Astrocyte of the hippocampus (primary cell): ENCODE measurements at regions not wholly inside any gene's neighbourhood (a gene's known extent, or its start where the extent isn't known, plus 50 kb on each side); places are given as distances from the start of the nearest gene placed in this dataset.

Source experiments
- DNase-seq: peaks from one replicate; pipeline ENCODE4 v3.0.0; 2011; ENCODE audit warnings: low read depth, low spot score

DNA sequence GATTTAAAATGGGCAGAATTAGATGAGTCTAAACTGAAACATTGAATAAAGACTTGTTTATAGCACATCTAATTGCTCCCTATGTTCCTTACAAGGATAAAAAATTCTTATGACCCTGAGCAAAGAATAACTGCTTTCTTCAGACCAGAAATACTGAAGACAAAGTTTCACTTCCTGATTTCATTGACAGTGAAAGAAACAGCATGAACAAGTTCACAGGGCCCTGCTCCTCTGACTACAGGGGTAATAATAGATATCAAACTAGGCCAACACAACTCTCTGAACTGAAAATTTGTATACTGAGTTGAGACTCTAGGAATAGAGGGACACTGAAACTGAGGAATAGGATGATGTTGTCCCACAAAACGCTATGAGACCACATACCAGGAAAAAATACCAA, 1383.3 kb upstream of the CDH2 start:
- DNase-seq = no peak

DNA sequence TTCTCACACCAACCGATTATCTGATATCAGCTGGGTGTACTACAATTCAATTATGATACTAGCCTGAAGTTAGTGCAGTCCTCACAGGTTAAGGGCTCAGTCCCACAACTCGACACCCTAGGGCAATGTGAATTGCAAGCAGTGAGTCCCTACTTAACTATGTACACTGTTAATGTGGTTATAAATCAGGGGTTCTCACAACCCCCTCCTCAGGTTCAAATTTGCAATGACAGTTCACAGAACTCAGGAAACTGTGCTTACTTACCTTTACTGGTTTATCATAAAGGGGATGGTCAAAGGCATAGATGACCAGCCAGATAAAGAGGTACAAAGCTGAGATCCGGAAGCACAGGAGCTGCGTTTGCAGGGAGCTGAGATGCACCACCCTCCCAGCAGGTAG, 1379.1 kb upstream of the CDH2 start:
- DNase-seq = no peak

DNA sequence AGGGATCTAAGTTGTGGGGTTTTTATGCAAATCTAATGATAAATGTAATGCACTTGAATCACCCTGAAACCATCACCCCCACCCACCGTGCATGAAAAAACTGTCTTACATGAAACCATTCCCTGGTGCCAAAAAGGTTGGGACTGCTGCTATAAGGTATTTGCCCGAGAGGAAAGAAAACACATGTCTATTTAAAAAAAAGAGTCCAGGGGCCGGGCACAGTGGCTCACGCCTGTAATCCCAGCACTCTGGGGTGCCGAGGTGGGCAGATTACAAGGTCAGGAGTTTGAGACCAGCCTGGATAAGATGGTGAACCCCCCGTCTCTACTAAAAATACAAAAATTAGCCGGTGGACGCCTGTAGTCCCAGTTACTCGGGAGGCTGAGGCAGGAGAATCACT, 1372.8 kb upstream of the CDH2 start:
- DNase-seq = no peak

DNA sequence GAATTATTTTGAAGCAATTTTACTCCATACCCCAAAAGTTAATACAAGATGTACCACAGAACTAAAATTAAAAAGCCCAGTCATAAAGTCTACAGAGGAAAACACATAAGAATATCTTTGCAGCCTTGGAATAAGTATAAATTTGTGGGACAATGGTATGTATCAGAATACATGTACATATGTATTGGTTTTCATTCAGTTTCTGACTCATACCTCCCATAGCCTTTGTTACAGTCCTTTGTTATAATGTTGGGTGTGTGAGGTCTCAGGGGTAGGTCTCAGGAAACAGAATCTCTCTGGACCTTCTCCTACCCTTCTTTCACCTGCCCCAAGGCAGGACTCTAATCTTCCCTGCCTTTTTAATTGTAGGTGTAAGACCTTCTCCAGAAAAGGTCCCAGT, 1370.7 kb upstream of the CDH2 start:
- DNase-seq = no peak

DNA sequence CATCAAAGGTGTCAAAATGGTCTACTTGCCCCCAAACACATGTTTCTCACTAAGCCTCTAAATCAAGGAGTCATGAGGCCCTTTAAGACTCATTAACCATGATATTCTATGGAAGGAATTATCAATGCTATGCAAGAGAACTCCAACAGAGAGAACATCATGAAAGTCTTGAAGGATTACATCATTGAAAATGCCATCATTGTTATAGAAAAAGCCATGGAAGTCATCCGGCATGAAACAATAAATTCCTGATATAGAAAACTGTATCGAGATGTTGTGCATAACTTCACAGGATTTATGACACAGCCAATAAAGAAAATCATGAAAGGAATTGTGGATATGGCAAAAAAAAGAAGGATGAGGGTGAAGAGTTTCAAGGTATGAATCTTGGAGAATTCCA, 1363.6 kb upstream of the CDH2 start:
- DNase-seq = no peak

DNA sequence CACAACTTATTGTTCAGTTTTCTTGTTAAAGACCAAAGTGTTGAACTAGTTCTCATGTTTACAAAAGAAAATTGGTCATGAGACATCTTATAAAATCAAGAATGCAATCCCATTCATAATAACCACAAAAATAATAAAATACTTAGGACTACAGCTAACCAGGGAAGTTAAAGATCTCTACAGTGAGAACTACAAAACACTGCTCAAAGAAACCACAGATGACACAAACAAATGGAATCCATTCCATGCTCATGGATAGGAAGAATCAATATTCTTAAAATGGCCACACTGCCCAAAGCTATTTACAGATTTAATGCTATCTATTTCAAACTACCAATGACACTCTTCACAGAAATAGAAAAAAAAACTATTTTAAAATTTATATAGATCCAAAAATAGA, 1354.8 kb upstream of the CDH2 start:
- DNase-seq = peak; percentile 4

DNA sequence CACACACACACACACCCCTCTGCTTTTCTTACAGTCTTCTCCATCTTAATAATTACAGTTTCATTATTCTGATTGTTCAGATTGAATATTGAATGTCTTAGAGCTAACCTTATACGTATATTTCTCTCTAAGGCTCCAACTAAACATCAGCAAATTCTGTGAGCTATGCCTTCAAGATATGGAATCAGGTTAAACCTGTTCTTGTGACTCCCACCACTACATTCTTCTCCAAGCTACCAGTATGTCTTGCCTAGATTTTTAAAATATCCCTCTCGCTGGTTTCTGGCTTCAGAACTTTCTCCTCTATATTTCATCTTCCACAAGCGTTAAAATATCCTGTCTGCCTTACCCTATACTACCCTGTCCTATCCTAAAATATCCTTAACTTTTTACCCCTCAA, 1346.4 kb upstream of the CDH2 start:
- DNase-seq = no peak

DNA sequence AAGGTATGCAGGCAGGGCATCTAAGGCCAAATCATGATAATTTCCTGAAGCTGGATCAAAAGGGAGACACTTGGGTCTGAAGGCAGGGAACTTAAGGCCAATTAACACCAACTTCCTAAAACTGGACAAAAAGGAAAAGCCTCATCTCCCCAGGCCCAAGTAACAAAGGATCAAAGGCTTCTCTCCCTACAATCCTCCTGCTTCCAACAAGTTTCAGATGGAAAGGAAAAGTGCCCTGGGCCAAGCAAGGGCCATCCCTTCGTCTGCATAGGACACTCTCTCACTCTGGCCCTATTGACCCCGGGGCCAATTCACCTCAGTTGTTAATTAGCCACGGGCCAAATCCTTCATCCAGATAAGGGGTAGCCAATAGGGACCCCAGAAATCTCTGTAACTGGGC, 1335.8 kb upstream of the CDH2 start:
- DNase-seq = no peak

DNA sequence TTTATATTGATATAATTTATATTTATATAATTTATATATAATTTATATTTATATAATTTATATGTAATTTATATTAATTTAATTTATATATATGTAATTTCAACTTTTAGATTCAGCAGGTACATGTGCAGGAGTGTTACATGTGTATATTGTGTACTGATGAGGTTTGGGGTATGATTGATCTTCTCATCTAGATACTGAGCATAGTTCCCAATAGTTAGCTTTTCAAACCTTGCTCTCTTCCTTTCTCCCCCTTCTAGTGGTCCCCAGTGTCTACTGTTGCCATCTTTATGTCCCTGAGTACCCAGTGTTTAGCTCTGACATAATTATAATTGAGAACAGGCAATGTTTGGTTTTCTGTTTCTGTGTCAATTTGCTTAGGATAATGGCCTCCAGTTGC, 1335.3 kb upstream of the CDH2 start:
- no peak for DNase-seq

DNA sequence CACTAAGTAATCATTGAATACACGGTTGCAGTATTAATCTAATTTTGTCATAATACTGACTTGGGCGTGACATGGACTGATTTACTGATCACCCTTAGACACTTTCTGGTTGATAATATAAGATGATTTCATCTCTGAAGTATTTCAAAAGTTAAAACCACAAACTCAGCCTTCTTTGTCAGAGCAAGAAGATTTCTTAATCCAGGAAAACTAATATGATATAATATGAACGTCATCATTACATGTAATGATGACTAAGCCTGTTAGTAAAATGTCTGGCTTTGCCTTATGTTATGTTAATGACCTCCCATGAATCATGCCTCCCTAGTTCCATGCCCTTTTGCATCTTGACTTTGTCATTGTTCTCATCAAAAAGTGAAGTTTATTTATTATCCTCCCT, 1325.0 kb upstream of the CDH2 start:
- peak; percentile 53 for DNase-seq

DNA sequence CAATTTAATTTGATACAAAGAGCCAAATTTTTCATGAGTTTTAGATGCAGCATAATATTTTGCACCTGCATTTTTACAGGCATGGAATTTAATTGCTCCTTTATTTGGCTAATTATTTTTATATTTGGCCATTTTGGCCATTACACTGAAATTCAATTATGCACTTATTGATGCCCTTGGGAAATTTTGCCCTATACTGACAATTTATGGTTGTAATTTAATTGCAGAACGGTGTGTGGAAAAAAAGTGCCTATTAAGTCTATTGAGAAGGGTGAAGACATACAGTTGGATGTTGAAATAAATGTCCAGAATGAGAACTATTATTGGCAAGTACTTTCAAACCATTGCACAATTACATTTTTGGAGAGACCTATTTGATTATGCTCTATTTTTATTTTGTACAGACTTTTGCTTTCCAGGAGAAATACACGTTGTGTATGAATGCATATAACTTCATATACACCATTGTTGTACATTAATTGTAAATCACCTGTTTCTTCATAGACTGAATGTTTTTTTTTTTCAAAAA, 1319.3 kb upstream of the CDH2 start:
- no peak for DNase-seq

DNA sequence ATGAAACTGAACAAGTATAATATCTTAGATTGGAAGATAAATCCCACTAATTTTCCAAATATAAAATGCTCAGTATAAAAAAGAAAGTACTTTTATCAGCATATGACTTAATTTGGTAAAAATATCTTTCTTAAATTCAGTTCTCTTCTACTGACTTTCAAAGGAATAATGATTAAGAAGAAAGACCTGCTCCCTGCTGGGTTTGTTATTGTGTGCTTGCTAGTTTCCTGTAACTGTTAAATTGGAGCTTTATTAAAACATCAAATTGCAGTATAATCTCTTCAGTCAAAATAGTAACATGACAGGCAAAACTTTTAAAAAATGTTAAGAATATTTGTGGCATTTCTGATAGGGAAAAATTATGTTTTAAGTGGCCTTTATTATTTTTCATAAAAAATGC, 1317.4 kb upstream of the CDH2 start:
- DNase-seq = no peak

DNA sequence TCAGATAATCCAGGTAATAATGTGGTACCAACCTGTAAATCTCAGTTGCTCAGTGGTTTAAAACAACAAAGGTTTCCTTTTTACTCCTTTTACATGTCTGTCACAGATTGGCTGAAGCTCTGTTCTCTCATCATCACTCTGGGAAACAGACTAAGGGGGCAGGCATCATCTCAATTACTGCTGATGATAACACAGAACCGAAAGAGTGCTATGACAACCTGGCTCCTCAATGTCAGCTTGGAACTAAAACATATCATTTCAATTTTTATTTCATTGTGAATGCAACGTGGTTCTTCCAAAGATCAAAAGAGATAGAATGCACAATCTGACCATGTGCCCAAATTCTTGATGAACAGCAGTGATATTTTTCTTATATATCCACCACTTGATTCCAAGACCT, 1315.0 kb upstream of the CDH2 start:
- DNase-seq = no peak

DNA sequence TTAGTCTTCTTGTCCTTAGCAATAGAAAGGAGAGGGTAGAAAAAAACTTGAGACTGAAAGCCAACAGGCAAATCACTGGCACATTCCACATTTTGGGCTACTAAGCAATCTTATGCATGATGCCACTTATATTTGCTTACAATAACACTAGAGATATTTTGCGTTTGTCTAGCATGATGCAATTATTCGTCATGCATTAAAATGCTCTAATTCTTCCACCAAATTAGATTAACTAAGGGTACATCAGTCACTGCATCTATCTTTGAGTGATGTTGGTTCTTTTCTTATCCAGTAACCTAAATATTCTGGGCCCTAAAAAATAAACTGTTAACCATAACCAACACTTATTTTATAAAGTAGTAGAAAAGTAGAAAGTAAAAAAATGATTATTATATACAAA, 1311.7 kb upstream of the CDH2 start:
- DNase-seq = no peak

DNA sequence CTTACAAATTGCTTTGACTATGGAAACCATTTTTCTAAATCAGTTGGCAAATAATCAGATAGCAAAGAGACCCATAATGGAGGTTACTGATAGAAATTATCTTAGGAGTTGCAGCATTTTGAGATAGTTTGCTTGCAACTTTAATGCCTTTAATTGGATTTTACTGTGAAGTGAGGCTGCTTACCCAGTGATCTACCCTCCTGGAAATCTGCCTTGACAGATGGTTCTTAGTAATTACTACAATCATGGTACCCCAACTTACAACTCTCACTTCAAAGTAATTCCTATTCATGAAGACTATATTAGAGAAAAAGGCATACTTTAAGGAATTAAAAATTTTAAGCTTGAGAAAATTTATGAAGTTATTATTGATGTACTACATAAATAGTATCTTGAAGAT, 1288.6 kb upstream of the CDH2 start:
- no peak for DNase-seq

DNA sequence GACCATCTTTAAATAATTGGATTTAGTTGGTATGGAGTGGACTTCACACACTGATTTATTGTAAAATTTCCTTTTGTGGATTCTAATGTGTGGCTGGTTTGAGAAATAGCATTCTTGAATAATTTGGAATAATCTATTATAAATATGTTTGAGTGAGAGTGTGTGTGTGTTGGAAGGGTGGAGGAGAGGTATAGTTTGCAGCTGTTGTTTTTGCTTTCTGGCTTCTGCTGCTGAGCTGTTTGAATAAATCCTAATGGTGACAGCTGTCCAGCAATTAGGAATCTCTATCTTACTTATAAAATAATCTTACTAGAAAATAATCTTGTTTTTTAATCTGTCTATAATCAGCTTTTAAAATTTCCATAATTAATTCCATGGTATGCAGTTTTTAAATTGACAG, 1283.0 kb upstream of the CDH2 start:
- no peak for DNase-seq

DNA sequence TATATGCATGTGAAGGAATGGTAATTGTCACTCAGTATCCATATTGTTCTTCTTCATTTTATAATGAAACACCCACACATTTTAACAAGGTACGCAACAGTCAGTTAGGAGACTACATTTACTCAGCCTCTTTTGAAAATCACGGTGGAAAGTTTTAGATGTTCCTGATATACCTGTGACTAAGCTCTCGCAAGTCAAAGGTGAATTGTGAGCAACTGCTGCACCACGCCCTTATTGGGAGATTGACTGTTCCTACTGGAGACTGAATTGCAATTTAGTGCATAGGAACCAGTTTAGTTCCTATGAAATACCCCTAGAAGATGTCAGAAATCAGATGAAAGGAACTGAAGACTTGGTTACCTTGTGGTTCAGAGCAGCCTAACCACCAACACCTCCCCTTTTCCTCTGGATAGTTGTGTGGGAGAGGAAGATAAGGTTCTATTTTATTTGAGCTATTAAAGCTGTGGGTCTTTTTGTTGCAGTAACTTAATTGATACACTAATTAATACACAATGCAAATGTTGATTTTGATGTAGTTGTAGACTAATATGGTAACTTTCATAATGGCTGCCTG, 1280.5 kb upstream of the CDH2 start:
- no peak for DNase-seq

DNA sequence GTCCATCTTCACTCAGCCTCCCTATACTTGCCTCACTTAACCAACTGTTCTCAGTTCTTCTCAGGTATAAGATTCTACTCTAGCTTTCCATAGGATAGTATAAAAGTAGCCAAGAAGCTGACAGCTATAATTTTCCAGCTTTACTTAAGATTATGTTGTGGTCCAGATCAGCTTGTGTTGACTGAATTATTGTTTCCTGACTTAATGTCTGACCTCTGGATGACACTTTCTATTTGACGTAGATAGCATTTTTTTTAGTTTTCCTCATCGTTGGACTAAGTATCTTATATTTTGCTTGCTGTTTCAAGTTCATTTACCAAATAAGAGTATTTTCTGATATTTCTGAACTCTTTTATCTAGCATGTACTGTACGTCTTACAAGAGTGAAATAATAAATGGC, 1272.5 kb upstream of the CDH2 start:
- no peak for DNase-seq

DNA sequence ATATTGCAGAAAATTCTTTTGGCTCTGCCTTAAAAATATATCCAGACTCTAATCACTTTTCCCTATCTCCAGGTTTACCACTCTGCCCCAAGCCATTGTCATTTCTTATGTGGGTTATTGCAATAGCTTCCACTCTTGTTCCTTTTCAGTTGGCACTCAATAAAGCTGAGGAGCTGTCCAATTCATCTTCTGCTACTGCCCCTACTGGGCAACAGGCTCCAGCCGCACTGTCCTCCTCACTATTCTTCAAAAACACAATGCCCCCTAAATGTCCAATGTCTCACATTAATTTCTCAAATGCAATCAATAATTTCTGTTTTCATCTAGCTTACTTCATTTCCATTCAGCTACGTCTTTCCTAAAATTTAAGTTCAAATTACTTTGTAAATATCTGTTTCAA, 1262.5 kb upstream of the CDH2 start:
- DNase-seq = no peak

DNA sequence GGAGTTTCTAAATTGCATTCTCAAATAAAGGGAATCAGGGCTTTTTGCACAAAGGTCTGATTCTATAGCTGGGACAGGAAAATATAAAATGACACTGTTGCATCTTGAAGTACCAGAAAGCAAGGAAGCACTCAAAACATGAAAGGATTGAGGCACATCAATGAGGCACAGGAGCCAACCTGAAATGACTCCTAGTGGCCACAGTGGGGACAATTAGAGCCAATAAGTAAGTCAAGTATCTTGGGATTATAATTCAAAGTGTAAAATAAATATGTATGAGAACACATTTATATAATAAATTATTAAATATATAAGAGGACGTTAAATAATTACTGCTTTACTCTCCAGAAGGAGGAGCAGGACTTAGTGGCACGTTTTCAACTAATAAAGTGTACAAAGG, 1259.5 kb upstream of the CDH2 start:
- no peak for DNase-seq

DNA sequence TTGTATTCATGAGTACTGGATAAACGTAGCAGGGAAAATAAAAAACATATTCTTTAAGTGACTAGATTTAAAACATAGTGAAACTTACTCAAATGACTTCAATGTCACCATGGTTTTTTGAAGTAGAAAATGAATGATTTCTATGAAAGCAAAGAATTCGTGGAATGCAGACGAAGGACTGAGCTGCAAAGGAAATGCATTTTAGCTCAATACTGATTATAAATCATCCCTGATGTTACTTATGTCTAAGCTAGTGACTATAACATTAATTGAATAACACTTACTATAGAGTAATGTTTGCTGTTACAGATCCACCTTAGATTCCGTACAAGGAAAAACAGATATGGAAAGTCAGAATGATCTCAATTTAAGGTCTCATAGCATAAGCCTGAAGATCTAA, 1257.7 kb upstream of the CDH2 start:
- peak; percentile 9 for DNase-seq

DNA sequence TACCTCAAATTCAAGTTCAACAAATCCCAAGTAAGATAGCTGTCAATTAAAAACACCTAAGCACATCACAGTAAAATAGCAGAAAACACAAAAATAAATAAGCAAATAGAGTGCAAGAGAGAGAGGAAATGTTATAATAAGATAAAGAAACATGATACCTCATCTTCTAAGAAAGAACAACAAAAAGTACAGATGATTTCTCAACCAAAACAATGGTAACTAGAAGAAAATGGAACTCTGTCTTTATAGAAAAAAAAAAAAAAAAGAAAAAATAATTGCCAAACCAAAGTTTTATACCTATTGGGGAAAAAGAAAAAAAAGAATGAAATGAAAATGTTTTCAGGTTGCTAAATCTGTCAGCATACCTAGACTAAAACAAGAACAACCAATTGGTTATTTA, 1253.5 kb upstream of the CDH2 start:
- no peak for DNase-seq

DNA sequence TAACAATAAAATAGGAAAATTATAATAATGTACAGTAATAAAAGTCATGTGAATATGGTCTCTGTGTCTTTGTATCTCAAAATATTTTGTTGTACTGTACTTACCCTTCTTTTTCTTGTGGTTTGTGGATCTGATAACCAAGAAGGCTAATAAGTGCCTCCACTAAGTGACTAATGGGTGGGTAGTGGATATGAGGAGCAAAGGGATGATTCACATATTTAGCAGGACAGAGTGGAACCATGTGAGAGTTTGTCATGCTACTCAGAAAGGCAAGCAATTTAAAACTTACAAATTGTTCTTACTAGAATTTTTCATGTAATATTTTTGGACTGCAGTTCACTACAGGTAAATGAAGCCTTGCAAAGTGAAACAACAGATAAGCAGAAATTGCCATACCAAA, 1241.2 kb upstream of the CDH2 start:
- DNase-seq = peak; percentile 43

DNA sequence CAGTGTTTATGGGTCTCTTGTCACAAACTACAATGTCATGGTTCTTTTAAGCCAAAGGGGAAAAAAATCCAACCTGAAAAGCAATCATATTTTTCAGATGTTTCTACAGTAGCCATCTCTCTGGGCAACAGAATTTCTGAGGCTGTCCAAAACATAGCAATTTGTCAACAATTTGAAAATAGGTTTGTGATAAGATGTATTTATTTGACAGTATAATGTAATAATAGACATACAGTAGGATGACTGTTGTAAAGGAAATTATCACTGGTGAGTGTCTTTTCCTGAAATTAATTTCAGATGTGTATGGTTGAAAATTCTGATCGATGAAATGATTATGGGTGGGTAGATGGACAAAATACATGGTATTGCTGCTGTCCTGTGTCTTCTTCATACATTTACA, 1230.1 kb upstream of the CDH2 start:
- DNase-seq = no peak
